IPS DF 4.7 (cell line): ENCODE measurements at regions not wholly inside any gene's neighbourhood (a gene's known extent, or its start where the extent isn't known, plus 50 kb on each side); places are given as distances from the start of the nearest gene placed in this dataset.

ENCODE experiments used
- DNase-seq: peaks from one replicate; pipeline ENCODE4 v3.0.0-alpha.2; 2013; ENCODE audit warnings: low spot score; ENCODE audit errors: extremely low read depth

GRCh38 chr4:35461931-35462659, 782.2 kb downstream of the ARAP2 start:
- peak; percentile 1 for DNase-seq

GRCh38 chr4:35463251-35463952, 780.9 kb downstream of the ARAP2 start:
- DNase-seq: peak; percentile 9

GRCh38 chr4:35464964-35465528, 779.3 kb downstream of the ARAP2 start:
- no peak for DNase-seq

- no peak for DNase-seq
Observed at GRCh38 chr4:35491093-35491492, 753.2 kb downstream of the ARAP2 start.

- no peak for DNase-seq
Observed at GRCh38 chr4:35493977-35494376, 750.3 kb downstream of the ARAP2 start.

GRCh38 chr4:35494955-35495354, 749.4 kb downstream of the ARAP2 start:
- no peak for DNase-seq

GRCh38 chr4:35500812-35501211, 743.5 kb downstream of the ARAP2 start:
- no peak for DNase-seq

GRCh38 chr4:35503435-35503834, 740.9 kb downstream of the ARAP2 start:
- DNase-seq: no peak

- DNase-seq: no peak
Observed at GRCh38 chr4:35506161-35506560, 738.2 kb downstream of the ARAP2 start.

GRCh38 chr4:35511851-35512250, 732.5 kb downstream of the ARAP2 start:
- no peak for DNase-seq

GRCh38 chr4:35516102-35516501, 728.2 kb downstream of the ARAP2 start:
- DNase-seq: no peak

- no peak for DNase-seq
Observed at GRCh38 chr4:35520059-35520458, 724.3 kb downstream of the ARAP2 start.

- no peak for DNase-seq
Observed at GRCh38 chr4:35521682-35522081, 722.6 kb downstream of the ARAP2 start.

GRCh38 chr4:35525192-35525978, 718.9 kb downstream of the ARAP2 start:
- DNase-seq: no peak

- no peak for DNase-seq
Observed at GRCh38 chr4:35526456-35526855, 717.9 kb downstream of the ARAP2 start.

GRCh38 chr4:35534962-35535361, 709.4 kb downstream of the ARAP2 start:
- DNase-seq: no peak

GRCh38 chr4:35538807-35539206, 705.5 kb downstream of the ARAP2 start:
- no peak for DNase-seq

- DNase-seq: no peak
Observed at GRCh38 chr4:35539404-35540055, 704.8 kb downstream of the ARAP2 start.

GRCh38 chr4:35541146-35541887, 703.0 kb downstream of the ARAP2 start:
- DNase-seq: no peak

- no peak for DNase-seq
Observed at GRCh38 chr4:35541888-35542213, 702.5 kb downstream of the ARAP2 start.

GRCh38 chr4:35548921-35549320, 695.4 kb downstream of the ARAP2 start:
- no peak for DNase-seq
